HepG2 (cell line): ENCODE measurements at regions not wholly inside any gene's neighbourhood (a gene's known extent, or its start where the extent isn't known, plus 50 kb on each side); places are given as distances from the start of the nearest gene placed in this dataset.

Source experiments
- ATAC-seq: fragments of 200-7000 bp; cut with Tn5 transposase; 3 replicates; pipeline ENCODE4 v1.9.1; 2020; ENCODE audit warnings: mild to moderate bottlenecking, moderate library complexity
- BruUV-seq: library from RNA; stranded (reverse); fragments of 400-500 nt; replicated peaks from 2 replicates; lab custom pipeline; 2021; lab: Mats Ljungman, UMichigan
- CTCF ChIA-PET: fragments of 300-600 bp; formaldehyde crosslinking; extraction: SDS; loops from one replicate; lab custom pipeline; 2021; ENCODE audit warnings: low total read pairs, inconsistent platforms, low intra/inter-chr PET ratio; lab: Yijun Ruan, JAX
- POLR2A ChIA-PET: fragments of 350-600 bp; sonication (Branson Sonifier 250); formaldehyde crosslinking; loops from one replicate; lab custom pipeline; 2020; ENCODE audit warnings: antibody characterized with exemption, inconsistent platforms; lab: Yijun Ruan, JAX
- DNase-seq: peaks from one replicate; pipeline ENCODE4 v3.0.0-alpha.2; 2015; ENCODE audit warnings: low spot score
- FAIRE-seq: peaks from 3 replicates; lab custom pipeline; 2011; peaks lifted over from hg19 to GRCh38; lab: Jason Lieb, UNC
- H2AFZ ChIP-seq: one replicate; pipeline ENCODE4 v1.6.1; 2011; ENCODE audit warnings: low read length, inconsistent platforms
- H3K27ac ChIP-seq: fragments of 300-600 bp; 3 replicates; pipeline ENCODE4 v1.8.0; 2011; ENCODE audit warnings: mixed run types, mild to moderate bottlenecking, mixed read lengths, low read length, inconsistent platforms; ENCODE audit not compliant: insufficient read depth; ENCODE audit errors: extremely low read length
- H3K27me3 ChIP-seq, 2 experiments: fragments of 200-600 bp in 1 of 2; 2 replicates in 1 of 2; 3 replicates in 1 of 2; pipeline versions ENCODE4 v1.6.0 to v1.8.0; 2011; ENCODE audit warnings: low read length in 2 of 2, mild to moderate bottlenecking in 2 of 2, moderate library complexity in 2 of 2, inconsistent platforms in 1 of 2; ENCODE audit not compliant: insufficient read depth in 2 of 2, control insufficient read depth in 1 of 2
- H3K36me3 ChIP-seq, 2 experiments: fragments of 200-600 bp in 1 of 2; replicated peaks in 1 of 2; 2 replicates in 1 of 2; 3 replicates in 1 of 2; pipeline versions ENCODE4 v1.5.1 to v1.8.0; 2011; ENCODE audit warnings: low read length in 2 of 2, inconsistent platforms in 1 of 2; ENCODE audit not compliant: insufficient read depth in 2 of 2, control insufficient read depth in 1 of 2
- H3K4me1 ChIP-seq: 2 replicates; pipeline ENCODE4 v1.5.1; 2012; ENCODE audit warnings: low read length, inconsistent platforms; ENCODE audit not compliant: insufficient read depth
- H3K4me2 ChIP-seq: 2 replicates; pipeline ENCODE4 v1.6.0; 2011; ENCODE audit warnings: low read depth, low read length, inconsistent platforms
- H3K4me3 ChIP-seq, 3 experiments: fragments of 200-600 bp in 1 of 3; sonication (generic), shearing (Covaris generic) in 1 of 3; replicated peaks in 1 of 3; 2 replicates each; pipeline ENCODE4 v1.5.1; 2011 to 2016; ENCODE audit warnings: low read length in 3 of 3, inconsistent platforms in 2 of 3, low read depth in 2 of 3, mild to moderate bottlenecking in 2 of 3, control low read depth in 1 of 3, mixed read lengths in 1 of 3; ENCODE audit not compliant: insufficient read depth in 1 of 3
- H3K79me2 ChIP-seq: one replicate; pipeline ENCODE4 v1.6.1; 2011; ENCODE audit warnings: low read length, inconsistent platforms; ENCODE audit not compliant: insufficient read depth
- H3K9ac ChIP-seq: 2 replicates; pipeline ENCODE4 v1.6.0; 2011; ENCODE audit warnings: mild to moderate bottlenecking, low read depth, low read length, inconsistent platforms; ENCODE audit not compliant: insufficient read depth
- H3K9me3 ChIP-seq: 2 replicates; pipeline ENCODE4 v1.5.1; 2012; ENCODE audit warnings: mild to moderate bottlenecking, low read length
- H4K20me1 ChIP-seq: 2 replicates; pipeline ENCODE4 v1.6.0; 2011; ENCODE audit warnings: inconsistent platforms, mild to moderate bottlenecking, low read length, moderate library complexity; ENCODE audit not compliant: insufficient read depth
- CSRNP1 ChIP-seq: sonication (generic); formaldehyde crosslinking; IDR thresholded peaks from 2 replicates; pipeline ENCODE4 v1.8.1; 2023; ENCODE audit warnings: mild to moderate bottlenecking, missing genetic modification reagents
- DNMT3B ChIP-seq: conservative IDR thresholded peaks from 2 replicates; pipeline ENCODE4 v1.6.1; 2016; ENCODE audit warnings: missing biosample characterization, control low read depth
- HNF1A ChIP-seq, 2 experiments: sonication (generic) in 1 of 2; formaldehyde crosslinking in 1 of 2; IDR thresholded peaks; 2 replicates each; pipeline versions ENCODE4 v1.4.0 to v1.6.1; 2016 to 2020; ENCODE audit warnings: borderline replicate concordance in 1 of 2, low read depth in 1 of 2, mild to moderate bottlenecking in 1 of 2, missing genetic modification reagents in 1 of 2
- KDM5A ChIP-seq: fragments of 200-600 bp; sonication (generic); IDR thresholded peaks from 2 replicates; pipeline ENCODE4 v1.7.0; 2018; ENCODE audit warnings: antibody characterized with exemption, mild to moderate bottlenecking, low read length, borderline replicate concordance
- MTA1 ChIP-seq: sonication (generic); formaldehyde crosslinking; IDR thresholded peaks from 2 replicates; pipeline ENCODE4 v1.4.0; 2020; ENCODE audit warnings: missing genetic modification reagents, mild to moderate bottlenecking, borderline replicate concordance
- NFAT5 ChIP-seq: sonication (generic); formaldehyde crosslinking; IDR thresholded peaks from 2 replicates; pipeline ENCODE4 v1.4.0; 2020; ENCODE audit warnings: missing genetic modification reagents
- TSC22D2 ChIP-seq: sonication (generic); formaldehyde crosslinking; IDR thresholded peaks from 2 replicates; pipeline ENCODE4 v1.5.1; 2020; ENCODE audit warnings: missing genetic modification reagents, mild to moderate bottlenecking, borderline replicate concordance
- ZFY ChIP-seq: sonication (generic); formaldehyde crosslinking; IDR thresholded peaks from 2 replicates; pipeline ENCODE4 v1.4.0; 2020; ENCODE audit warnings: missing genetic modification reagents
- ZNF678 ChIP-seq: sonication (generic); formaldehyde crosslinking; IDR thresholded peaks from 2 replicates; pipeline ENCODE4 v1.4.0; 2020; ENCODE audit warnings: mild to moderate bottlenecking, missing genetic modification reagents
- in situ Hi-C: cut with HindIII; loops from 2 replicates; pipeline ENCODE4 v1.10.0; 2017; ENCODE audit warnings: low pct_unique_long_range_greater_than_20kb; ENCODE audit not compliant: extremely low pct_ligation_motif_present
- intact Hi-C: fragments of 100-400 bp; cut with micrococcal nuclease; formaldehyde crosslinking; loops from one replicate; pipeline ENCODE4 v1.10.0; 2022; ENCODE audit not compliant: unreplicated experiment
- TF ChIP-seq, protein P1 (sequence below): sonication (generic); formaldehyde crosslinking; IDR thresholded peaks from 2 replicates; pipeline ENCODE4 v1.8.0; 2023; ENCODE audit warnings: mild to moderate bottlenecking, missing genetic modification reagents

DNA sequence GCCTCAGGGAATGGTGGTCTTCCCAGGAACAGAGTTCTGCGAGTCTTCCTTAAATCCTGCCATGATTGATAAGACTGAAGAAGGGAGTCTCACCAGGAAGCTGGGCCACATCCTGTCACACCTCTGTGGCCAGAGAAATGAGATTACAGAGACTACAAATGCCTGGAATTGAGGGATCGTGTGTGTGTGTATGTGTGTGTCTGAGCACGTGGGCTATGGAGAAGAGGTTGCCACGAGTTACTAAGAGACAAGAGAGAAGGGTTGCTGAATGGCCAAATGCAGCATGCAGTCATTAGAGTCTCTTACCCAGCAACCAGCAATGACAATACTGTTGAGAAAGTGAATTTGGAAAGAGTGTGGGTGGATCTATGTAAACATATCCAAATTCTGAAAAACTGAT is 443.1 kb downstream of the MFSD1 start (continued):
- TF ChIP-seq NFAT5 (CRISPR knock-in tag) = no peak
- TF ChIP-seq, all 625 proteins: peak for 0

- POLR2A ChIA-PET = no interaction called here
- no peaks in the 10 kb centered on the region for H3K27me3 ChIP-seq
- ATAC-seq (no peak), FAIRE-seq (no peak), DNase-seq (no peak)
- peaks cover 3% of the 10 kb centered on the region; the same call in 1 of the 2 replicates for H3K9me3 ChIP-seq
- H3K4me2 ChIP-seq = no peak overlapping the region
- H3K9ac ChIP-seq = no peak overlapping the region
- H3K4me3 ChIP-seq = no peak overlapping the region
- no peaks in the 10 kb centered on the region for H3K79me2 ChIP-seq
- no peak overlapping the region for H2AFZ ChIP-seq
- H3K4me1 ChIP-seq = no peaks in the 10 kb centered on the region
- in situ Hi-C loops (no loop called here), intact Hi-C loops (no loop called here)
- H3K27ac ChIP-seq = no peak overlapping the region
- CTCF ChIA-PET = no interaction called here
- no TSS peak for BruUV-seq
- no peaks in the 10 kb centered on the region for H4K20me1 ChIP-seq
- H3K36me3 ChIP-seq = no peaks in the 10 kb centered on the region
- TF ChIP-seq ZFY (CRISPR knock-in tag) (no peak), HNF1A (IDR thresholded peaks at IDR 0.05; ENCODE audit: low read depth) (no peak), HNF1A (CRISPR knock-in tag; IDR thresholded peaks at IDR 0.05; ENCODE audit: borderline replicate concordance) (no peak), CSRNP1 (no peak), ZNF678 (CRISPR knock-in tag) (no peak), DNMT3B (no peak), KDM5A (no peak), MTA1 (CRISPR knock-in tag) (no peak), TSC22D2 (CRISPR knock-in tag) (no peak)
- TF ChIP-seq, protein P1, sequence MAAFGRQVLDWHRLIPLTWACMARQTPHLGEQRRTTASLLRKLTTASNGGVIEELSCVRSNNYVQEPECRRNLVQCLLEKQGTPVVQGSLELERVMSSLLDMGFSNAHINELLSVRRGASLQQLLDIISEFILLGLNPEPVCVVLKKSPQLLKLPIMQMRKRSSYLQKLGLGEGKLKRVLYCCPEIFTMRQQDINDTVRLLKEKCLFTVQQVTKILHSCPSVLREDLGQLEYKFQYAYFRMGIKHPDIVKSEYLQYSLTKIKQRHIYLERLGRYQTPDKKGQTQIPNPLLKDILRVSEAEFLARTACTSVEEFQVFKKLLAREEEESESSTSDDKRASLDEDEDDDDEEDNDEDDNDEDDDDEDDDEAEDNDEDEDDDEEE (CRISPR knock-in tag) = no peak
Observed at GRCh38 chr3:159245871-159246270, 444.0 kb downstream of the MFSD1 start.
